NCI-H1436 (cell line): ENCODE measurements at regions not wholly inside any gene's neighbourhood (a gene's known extent, or its start where the extent isn't known, plus 50 kb on each side); places are given as distances from the start of the nearest gene placed in this dataset.

Experiments
- DNase-seq: peaks from one replicate; lab custom pipeline; 2025; lab: John Stamatoyannopoulos, UW

DNA sequence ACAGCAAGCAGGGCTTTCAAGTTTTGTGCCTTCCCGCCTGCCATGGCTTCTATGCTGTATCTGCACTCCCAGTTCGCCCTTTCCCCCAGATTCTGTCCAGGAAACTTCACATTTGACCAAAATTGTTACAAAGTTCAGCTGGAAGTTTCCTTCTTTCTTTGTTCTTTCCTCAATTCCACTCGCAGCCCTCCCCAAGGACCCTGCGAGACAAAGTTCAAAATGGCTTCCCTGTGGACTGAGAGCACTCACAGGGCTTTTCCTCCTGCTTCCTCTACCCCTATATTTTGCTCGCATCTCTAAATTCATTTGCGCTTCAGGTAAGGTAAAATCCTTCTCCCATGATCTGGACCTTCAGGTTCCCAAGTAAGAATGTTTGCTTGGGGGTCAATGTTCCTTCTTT lies 1348.4 kb upstream of the B3GALT2 start:
- DNase-seq = no peak

GRCh38 chr1:194533641-194534040 lies 1347.2 kb upstream of the B3GALT2 start:
- no peak for DNase-seq

GRCh38 chr1:194517567-194517966 lies 1331.2 kb upstream of the B3GALT2 start:
- no peak for DNase-seq

DNA sequence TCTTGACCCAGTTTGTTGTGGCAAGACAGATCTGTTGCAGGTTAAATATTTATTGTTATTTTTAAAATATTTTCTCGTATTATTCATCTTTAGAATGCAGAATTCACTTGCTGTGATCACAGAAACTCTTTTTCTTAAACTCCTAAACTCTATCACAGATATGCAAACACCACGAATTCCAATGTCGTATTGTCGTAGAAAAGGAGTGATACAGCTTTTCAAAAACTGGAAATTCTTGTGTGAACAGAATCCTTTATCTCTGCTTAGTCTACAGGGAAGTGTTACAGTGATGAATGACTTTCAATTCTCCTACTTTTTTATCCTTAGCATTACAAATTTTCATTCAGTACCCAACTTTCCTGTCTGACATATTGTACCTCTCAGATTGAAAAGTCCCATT lies 1329.5 kb upstream of the B3GALT2 start:
- no peak for DNase-seq

DNA sequence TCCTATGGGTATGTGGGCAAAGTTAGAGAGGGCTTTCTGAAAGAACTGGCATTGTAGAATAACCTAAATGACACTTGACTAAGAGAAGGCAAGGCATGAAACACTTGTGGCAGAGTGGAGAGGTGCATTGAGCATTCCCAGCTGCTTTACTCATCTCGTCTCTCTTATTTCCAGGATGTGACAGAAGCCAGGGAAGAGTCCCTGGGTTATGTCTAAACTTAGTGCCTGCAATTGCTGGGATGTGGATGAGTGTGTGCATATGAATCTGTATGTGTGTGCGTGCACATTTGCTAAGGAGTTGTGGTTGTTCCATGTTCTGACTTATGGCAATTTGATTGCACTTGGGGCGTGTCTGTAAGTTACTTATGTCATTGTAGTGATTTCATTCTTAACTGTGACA lies 1326.5 kb upstream of the B3GALT2 start:
- DNase-seq = no peak

- DNase-seq = no peak
These were observed 1325.9 kb upstream of the B3GALT2 start for GRCh38 chr1:194512345-194512744.

DNA sequence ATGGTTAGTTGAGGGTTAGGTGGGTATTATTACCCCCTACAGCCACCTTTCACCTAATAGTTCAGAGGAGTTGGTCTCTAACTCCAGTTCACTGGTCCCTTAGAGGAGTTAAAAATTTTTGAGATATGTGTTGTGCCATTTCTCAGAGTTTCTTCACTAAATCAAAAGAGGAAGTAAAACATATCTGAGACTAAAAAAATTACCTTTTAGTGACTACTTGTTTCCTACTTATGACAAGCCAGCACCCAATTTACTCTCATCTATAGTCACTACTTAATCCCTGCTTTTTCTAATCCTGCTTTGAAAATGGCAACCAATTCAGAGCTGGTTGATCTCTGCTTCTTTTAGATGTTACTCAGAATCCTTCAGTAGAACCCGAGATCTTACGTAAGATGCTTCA lies 1316.8 kb upstream of the B3GALT2 start:
- DNase-seq = no peak

GRCh38 chr1:194495434-194495833 lies 1309.0 kb upstream of the B3GALT2 start:
- DNase-seq = no peak

DNA sequence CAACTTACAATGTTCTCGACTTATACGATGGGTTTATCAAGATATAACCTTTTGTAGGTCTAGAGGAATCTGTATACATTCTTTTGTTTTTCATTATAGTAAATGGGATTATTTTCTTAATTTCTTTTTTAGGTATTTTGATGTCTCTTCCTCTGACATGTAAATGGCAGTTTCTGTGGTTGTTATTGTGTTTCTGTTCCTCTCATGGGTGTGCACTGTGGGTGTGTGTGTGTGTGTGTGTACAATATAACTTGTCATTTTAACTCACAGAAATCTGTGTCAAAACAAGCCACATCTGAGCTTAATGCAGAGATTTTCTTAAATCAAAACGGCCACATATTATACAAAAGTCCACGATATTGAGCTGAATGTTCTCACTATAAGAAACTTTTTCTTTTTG lies 1300.8 kb upstream of the B3GALT2 start:
- no peak for DNase-seq

DNA sequence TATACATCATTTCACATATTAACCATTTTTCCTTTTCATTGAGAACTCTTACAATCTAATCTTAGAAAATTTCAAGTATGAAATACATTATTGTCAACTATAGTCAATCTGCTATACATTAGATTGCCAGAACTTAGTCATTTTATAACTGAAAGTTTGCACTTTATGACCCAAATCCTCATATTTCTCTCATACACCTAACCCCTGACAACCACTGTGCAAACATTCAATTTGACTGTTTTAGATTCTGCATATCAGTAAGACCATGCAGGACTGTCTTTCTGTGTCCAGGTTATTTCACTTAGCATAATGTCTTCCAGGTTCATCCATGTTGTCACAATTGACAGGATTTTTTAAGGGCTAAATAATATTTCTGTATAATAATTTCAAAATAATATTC lies 1299.0 kb upstream of the B3GALT2 start:
- DNase-seq = no peak

- no peak for DNase-seq
These were observed 1292.3 kb upstream of the B3GALT2 start for GRCh38 chr1:194478731-194479130.

- no peak for DNase-seq
These were observed 1291.5 kb upstream of the B3GALT2 start for GRCh38 chr1:194477908-194478307.

- DNase-seq = no peak
These were observed 1290.5 kb upstream of the B3GALT2 start for GRCh38 chr1:194476872-194477271.

DNA sequence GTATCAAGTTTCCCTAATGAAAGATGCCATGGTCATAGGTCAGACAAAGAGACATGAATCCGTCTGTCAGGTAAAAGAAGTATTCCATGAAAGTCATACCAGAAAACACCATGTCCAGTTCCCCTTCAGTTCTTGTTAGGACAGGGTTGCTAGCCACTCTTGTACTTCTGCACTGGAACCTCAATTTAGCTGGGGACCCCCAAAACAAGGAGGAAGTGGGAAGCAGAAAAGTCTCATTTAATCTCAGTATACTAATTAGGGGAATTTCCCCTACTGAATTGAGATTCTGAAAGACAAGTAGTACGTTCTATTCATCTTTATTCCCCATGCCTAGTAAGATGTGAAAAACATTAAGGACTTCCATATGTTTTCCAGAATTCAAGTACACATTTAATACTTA lies 1289.9 kb upstream of the B3GALT2 start:
- DNase-seq = no peak

- no peak for DNase-seq
These were observed 1288.3 kb upstream of the B3GALT2 start for GRCh38 chr1:194474701-194475100.

DNA sequence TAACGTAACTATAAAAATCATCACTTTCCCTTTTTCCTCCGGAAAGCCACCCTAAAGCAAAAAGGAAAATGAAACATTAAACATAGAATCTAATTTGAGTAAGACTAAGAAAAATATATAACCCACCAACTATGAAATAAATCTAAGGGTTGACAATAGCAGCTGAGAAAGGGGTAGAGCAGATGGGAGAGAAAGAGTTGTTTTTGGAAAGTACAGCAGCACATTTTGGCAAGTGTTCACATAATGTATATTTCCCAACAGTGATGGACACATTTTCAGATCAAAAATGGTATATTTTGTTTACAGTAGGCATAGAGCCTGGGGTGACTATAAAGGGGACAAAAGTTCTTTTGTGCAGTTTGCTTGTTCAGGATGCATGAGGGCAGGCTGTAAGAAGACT lies 1287.4 kb upstream of the B3GALT2 start:
- no peak for DNase-seq

DNA sequence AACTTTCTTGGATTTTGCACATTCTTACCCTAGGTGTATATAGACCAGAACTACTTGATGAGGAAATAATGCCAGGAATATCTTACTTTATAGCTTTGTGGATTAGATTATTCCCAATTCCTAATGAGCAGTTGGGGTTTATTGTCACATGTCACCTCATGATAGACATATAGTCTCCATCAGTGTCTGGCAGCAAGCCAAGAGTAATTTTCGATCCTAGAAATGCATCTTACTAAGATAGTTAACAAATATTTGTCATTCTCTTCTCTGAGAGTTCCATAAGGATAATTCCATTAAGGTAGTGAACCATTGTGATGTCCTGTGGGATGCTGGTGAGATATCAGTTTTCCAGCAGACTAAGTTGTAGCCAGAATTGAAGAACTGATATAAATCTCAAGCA lies 1282.9 kb upstream of the B3GALT2 start:
- DNase-seq = no peak

GRCh38 chr1:194466706-194467105 lies 1280.3 kb upstream of the B3GALT2 start:
- no peak for DNase-seq

DNA sequence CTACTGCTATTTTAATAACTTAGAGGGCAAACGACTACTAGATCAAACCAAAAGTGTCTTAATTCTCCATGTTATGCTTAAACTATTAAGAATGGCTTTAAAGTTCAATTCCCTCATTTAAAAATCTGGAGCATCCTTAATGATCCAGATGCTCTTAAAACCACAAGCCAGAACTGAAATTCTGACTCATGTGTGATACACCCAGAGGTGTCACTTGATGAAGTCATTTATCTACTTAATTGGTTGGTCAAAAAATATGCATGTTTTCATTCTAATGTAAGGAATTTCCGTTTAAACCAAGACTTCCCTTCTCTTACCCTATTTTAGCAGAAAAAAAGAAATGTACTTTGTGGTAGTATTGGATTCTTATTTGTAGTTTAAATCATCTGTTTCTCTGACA lies 1261.2 kb upstream of the B3GALT2 start:
- no peak for DNase-seq

GRCh38 chr1:194445244-194445643 lies 1258.8 kb upstream of the B3GALT2 start:
- DNase-seq = no peak

DNA sequence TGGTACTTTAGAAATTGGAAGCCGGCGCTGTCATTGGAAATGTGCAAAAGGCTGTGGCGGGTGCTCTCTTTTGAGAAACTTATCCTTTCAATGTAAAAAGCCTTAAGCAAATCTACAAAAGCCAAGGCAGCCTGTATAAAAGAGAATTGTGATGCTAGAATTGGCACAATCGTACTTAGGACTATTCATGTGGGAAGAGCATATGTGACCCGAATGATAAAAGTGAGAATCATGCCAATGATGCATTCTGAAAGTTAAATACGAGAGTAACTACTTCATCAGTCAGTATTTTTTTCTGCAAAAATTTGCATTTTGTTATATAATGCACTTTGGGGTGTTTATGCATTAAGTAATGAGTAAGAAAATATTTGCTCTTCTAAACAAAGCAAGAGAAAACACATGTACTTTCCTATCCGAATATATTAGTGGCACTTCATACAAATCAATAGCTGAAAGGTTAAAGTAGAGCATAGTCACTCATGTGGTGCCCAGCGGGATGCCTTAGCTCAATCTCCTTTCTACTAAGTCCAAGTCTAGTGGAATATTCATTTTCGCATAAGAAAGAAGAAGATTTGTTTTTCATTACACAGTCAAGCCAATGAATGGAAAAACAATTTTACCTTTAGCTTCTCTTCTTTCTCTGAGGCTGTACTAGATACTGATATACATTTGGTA lies 1256.6 kb upstream of the B3GALT2 start:
- DNase-seq = no peak

DNA sequence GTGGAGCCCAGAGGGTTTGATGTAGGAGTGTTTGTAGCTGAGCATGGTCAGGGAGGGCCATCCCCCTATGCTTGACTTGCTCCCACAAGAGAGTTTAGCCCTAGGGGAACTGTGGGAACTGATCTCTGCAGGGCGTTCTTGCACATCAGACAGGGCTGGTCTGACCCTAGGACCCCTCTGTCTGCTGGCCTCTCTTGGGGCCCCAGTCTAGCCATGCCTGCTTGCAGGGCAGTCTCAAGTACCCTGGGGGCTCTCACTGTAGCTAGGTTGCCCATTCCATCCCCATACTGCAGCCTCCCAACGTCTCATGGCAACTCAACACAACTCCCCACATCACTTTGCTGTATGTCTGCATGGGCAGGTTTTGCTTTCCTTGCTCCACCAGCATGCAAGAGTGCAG lies 1250.7 kb upstream of the B3GALT2 start:
- no peak for DNase-seq

GRCh38 chr1:194431121-194431520 lies 1244.7 kb upstream of the B3GALT2 start:
- no peak for DNase-seq

DNA sequence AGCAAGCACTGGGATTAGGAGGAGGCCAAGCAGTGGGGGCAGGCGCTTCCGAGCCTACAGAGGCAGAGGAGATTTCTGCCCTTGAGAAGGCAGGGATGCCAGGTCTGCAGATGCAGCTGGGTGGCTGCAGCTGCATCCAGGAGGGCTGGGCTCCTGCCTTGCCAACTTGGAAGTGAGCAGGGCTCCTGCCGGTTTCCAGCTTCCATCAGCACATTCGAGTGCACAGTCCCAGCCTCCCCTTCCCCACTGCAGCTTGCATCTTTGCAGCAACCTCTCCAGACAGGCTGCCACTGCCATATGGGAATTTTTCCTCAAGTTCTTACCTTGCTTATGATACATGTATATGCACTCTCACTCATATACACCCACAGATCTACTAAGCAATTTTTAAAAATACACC lies 1234.3 kb upstream of the B3GALT2 start:
- DNase-seq = no peak

GRCh38 chr1:194419721-194420120 lies 1233.3 kb upstream of the B3GALT2 start:
- no peak for DNase-seq
